Gastrocnemius medialis (tissue), 4 donors: ENCODE measurements at regions not wholly inside any gene's neighbourhood (a gene's known extent, or its start where the extent isn't known, plus 50 kb on each side); places are given as distances from the start of the nearest gene placed in this dataset.

ENCODE experiments used
- ATAC-seq, 2 donors: fragments of 150-250 bp; one replicate each; pipeline ENCODE4 v1.9.1; 2016
- DNase-seq, 2 donors: peaks; one replicate each; pipeline ENCODE4 v3.0.0-alpha.2; 2019
- H3K27ac ChIP-seq, 4 donors: fragments of 200-600 bp; sonication (generic); 1 replicate in 1 of 4; 2 replicates in 3 of 4; pipeline ENCODE4 v1.5.1; 2016 to 2018; ENCODE audit warnings: mild to moderate bottlenecking in 2 of 4, moderate library complexity in 1 of 4
- H3K27me3 ChIP-seq, 3 donors: fragments of 200-600 bp; sonication (generic) in 2 of 3; 1 replicate in 1 of 3; 2 replicates in 2 of 3; pipeline versions ENCODE4 v1.5.1 to v1.6.0; 2016 to 2019; ENCODE audit warnings: mild to moderate bottlenecking in 1 of 3, moderate library complexity in 1 of 3
- H3K36me3 ChIP-seq, 2 donors: fragments of 200-600 bp; sonication (generic) in 1 of 2; one replicate each; pipeline ENCODE4 v1.5.1; 2017 to 2018
- H3K4me1 ChIP-seq, 2 donors: fragments of 200-600 bp; sonication (generic) in 1 of 2; one replicate each; pipeline ENCODE4 v1.5.1; 2016 to 2017; ENCODE audit warnings: mild to moderate bottlenecking in 2 of 2
- H3K4me3 ChIP-seq, 4 donors: fragments of 200-600 bp; sonication (generic) in 3 of 4; 1 replicate in 1 of 4; 2 replicates in 3 of 4; pipeline ENCODE4 v1.5.1; 2016 to 2019; ENCODE audit warnings: mild to moderate bottlenecking in 2 of 4
- H3K9me3 ChIP-seq, 3 donors: fragments of 200-600 bp; sonication (generic) in 2 of 3; 1 replicate in 1 of 3; 2 replicates in 2 of 3; pipeline ENCODE4 v1.5.1; 2016 to 2019
- POLR2A ChIP-seq, 2 donors: fragments of 450-650 bp; IDR thresholded peaks; one replicate each; pipeline ENCODE4 v1.6.1; 2017; ENCODE audit warnings: antibody characterized with exemption in 2 of 2, mild to moderate bottlenecking in 2 of 2, moderate library complexity in 2 of 2
- in situ Hi-C, 4 donors: fragments of 200-750 bp; cut with MboI; loops; one replicate each; pipeline versions ENCODE4 v1.15.0 to v1.8.0; 2017; ENCODE audit warnings: low sequenced_read_pairs in 4 of 4
- intact Hi-C: fragments of 100-400 bp; cut with DNase I; formaldehyde crosslinking; loops from one replicate; pipeline ENCODE4 v1.15.1; 2023; ENCODE audit warnings: low total_unique reads
- TF ChIP-seq, protein P1 (sequence below), 5 experiments: fragments of 450-650 bp in 3 of 5; fragments of 200-600 bp in 2 of 5; sonication (generic) in 2 of 5; IDR thresholded peaks in 4 of 5; conservative IDR thresholded peaks in 1 of 5; 1 replicate in 4 of 5; 2 replicates in 1 of 5; pipeline ENCODE4 v1.5.1; 2016 to 2019; ENCODE audit warnings: antibody characterized with exemption in 5 of 5, mild to moderate bottlenecking in 3 of 5, moderate library complexity in 3 of 5

DNA sequence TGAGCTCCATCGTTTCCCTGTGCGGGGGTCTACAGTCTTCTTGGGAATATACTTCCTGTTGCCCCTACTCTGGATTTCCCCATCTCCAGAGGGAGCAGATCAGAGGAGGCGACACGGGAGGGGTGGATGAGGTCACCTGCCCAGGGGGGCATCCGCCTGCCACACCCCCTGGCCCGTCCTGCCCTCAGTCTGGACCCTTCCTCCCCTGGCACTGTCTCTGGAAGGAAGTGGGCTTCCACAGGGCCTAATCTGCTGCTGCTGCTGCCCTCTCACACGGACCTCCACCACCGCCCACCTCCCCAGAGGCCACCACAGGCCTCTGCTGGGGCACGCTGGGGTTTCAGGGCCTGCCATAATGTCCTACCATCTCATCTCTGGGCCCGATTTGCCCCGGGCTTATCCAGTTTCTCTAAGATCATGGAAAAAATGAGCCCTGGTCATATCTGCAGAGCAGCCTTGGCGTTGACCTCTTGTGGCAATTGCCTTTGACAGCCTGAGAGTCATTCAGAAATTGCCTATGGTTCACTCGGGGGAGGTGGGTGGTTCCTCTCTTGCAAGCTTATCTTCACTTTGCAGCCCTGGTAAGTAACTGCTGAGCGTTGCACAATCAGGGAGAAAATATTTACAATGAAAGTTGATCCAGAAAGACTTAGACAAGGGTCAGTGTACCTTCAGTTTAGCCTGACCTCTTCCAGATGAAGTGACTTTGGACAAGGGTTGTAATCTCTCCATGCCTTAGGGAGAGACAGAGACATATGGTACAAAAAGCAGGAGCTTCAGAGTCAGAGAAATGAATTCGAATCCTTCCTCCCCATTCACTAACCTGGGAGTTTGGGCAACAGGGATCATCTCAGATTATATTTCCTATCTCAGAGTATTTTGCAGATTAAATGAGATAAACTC lies 252.4 kb downstream of the TOMM20 start:
- Histone ChIP-seq H3K4me1 (peaks cover 27 to 29% of the 10 kb centered on the region in 2 donors), H3K27ac (peak overlapping the region; percentile 83 to 88 (median 85)), H3K9me3 (no peaks in the 10 kb centered on the region), H3K27me3 (no peaks in the 10 kb centered on the region), H3K36me3 (no peaks in the 10 kb centered on the region), H3K4me3 (no peak overlapping the region)
- intact Hi-C loops: no loop called here
- no peak for TF ChIP-seq POLR2A (IDR thresholded peaks at IDR 0.05)
- TF ChIP-seq, protein P1, sequence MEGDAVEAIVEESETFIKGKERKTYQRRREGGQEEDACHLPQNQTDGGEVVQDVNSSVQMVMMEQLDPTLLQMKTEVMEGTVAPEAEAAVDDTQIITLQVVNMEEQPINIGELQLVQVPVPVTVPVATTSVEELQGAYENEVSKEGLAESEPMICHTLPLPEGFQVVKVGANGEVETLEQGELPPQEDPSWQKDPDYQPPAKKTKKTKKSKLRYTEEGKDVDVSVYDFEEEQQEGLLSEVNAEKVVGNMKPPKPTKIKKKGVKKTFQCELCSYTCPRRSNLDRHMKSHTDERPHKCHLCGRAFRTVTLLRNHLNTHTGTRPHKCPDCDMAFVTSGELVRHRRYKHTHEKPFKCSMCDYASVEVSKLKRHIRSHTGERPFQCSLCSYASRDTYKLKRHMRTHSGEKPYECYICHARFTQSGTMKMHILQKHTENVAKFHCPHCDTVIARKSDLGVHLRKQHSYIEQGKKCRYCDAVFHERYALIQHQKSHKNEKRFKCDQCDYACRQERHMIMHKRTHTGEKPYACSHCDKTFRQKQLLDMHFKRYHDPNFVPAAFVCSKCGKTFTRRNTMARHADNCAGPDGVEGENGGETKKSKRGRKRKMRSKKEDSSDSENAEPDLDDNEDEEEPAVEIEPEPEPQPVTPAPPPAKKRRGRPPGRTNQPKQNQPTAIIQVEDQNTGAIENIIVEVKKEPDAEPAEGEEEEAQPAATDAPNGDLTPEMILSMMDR (IDR thresholded peaks at IDR 0.05 in 4 of 5, conservative IDR thresholded peaks at IDR 0.05 in 1 of 5): no peak
- in situ Hi-C loops: loop anchor here (25.0 kb wide), 4 partner anchors 111 to 389 kb away; partner anchors contain the start of genes IRF2BP2 (in 3 of the 4) and TARBP1 (in 1 of the 4)
- ATAC-seq (peak; percentile 69 to 71), DNase-seq (peak; percentile 51 to 60)

DNA sequence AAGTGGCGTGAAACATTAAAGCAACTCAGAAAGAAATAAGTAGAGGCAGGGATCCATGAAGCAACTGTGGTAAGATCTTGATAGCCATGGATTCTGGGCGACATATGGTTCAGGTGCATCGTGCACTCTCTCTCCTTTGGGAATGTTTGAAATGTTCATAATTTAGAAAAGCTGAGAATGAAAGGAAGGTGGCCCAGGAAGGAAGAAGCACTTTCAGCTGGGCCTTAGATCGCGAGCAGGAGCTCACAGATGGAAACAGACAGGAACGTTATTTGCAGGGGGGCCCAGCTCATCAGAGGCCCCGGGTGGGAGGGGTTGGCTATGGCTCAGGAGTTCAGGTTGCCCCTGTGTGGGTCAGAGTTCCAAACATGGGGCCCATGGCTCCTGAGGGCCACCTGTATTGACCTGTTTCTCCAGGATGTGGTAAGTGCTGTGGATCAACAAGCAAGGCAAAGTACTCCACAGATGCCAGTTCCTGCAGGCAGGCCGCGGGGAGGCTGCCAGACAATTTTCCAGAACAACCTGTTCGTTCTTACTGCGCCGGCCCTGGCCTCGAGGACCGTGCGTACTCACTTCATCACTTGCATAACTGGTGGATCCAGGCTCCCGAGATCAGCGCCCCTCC lies 253.2 kb downstream of the TOMM20 start:
- TF ChIP-seq POLR2A (IDR thresholded peaks at IDR 0.05): peak; percentile 35 to 38
- TF ChIP-seq, protein P1 (IDR thresholded peaks at IDR 0.05 in 4 of 5, conservative IDR thresholded peaks at IDR 0.05 in 1 of 5): no peak
- Histone ChIP-seq H3K27ac (peak overlapping the region; percentile 83 to 88 (median 85)), H3K27me3 (no peaks in the 10 kb centered on the region), H3K36me3 (no peaks in the 10 kb centered on the region), H3K9me3 (no peaks in the 10 kb centered on the region), H3K4me3 (no peak overlapping the region), H3K4me1 (peaks cover 27 to 35% of the 10 kb centered on the region in 2 donors)
- in situ Hi-C loops (loop anchor here (25.0 kb wide), 4 partner anchors 112 to 388 kb away; partner anchors contain the start of genes IRF2BP2 (in 3 of the 4) and TARBP1 (in 1 of the 4)), intact Hi-C loops (no loop called here)
- DNase-seq (peak; percentile 87 to 90), ATAC-seq (peak; percentile 66 to 74)

DNA sequence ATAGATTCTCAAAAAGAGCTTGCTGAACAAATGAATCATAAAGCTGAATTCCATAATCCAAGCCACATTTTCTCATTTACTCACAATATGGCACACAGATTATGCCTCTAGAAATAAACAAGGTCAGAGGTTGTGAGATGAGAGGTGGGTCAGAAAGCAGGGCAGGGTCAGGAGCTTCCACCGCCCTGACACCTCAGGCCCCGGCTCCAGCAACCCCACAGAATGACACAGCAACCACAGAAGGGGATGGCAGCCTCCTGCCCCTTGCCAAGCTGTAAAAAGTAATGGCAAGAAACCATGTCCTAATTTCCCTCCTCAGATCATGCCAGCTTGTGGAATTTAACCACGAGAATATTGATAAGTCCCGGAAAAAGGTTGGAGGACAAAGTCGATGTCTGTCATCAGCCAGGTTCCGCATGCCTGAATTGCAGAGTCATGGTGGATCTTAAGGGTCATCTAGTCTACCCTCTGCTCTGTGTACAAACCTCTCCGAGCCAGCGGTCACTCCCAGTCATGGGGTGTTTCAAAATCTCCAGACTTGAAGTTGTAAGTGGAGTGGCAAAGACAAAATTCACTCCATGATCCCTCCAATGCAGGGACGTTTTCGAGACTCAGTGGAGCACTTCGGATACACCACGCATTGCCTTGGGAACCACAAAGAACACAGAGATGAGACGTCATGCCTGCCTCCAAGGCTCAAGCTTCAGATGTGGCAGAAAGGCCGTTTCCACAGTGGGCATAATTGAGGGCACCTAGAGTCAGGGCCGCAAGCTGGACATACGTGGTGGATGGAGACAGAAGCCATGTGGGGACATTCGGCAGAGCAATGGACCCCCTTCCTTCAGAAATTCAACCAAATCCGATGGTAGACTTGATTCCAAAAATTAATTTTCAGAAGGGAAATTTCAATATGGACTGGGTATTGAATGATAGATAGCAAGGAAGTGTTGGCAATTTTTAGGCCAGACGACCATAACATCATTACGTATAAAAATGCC lies 254.0 kb downstream of the TOMM20 start:
- in situ Hi-C loops: loop anchor here (25.0 kb wide), 4 partner anchors 113 to 387 kb away; partner anchors contain the start of genes IRF2BP2 (in 3 of the 4) and TARBP1 (in 3 of the 4)

More for the DNA sequence above, 254.0 kb downstream of the TOMM20 start:
- no peaks in the 10 kb centered on the region for H3K27me3 ChIP-seq
- ATAC-seq: no peak
- intact Hi-C loops: no loop called here
- H3K36me3 ChIP-seq: no peaks in the 10 kb centered on the region
- TF ChIP-seq, protein P1 (IDR thresholded peaks at IDR 0.05 in 4 of 5, conservative IDR thresholded peaks at IDR 0.05 in 1 of 5): no peak
- TF ChIP-seq POLR2A (IDR thresholded peaks at IDR 0.05): no peak
- no peak overlapping the region for H3K4me3 ChIP-seq
- peak overlapping the region; percentile 83 to 88 (median 85) for H3K27ac ChIP-seq
- peaks cover 27 to 37% of the 10 kb centered on the region in 2 donors for H3K4me1 ChIP-seq
- H3K9me3 ChIP-seq: no peaks in the 10 kb centered on the region
- peak in 1 of 2 donors; percentile 48 for DNase-seq
